GM21529 (cell line): ENCODE measurements at regions not wholly inside any gene's neighbourhood (a gene's known extent, or its start where the extent isn't known, plus 50 kb on each side); places are given as distances from the start of the nearest gene placed in this dataset.
"Not testable (repeated sequence)": the region's sequence is repeated elsewhere in the genome, so short reads cannot be mapped to it uniquely, and the experiment has no call there.

Source experiments
- ATAC-seq: cut with Tn5 transposase; IDR thresholded peaks from one replicate; pipeline ENCODE4 v1.9.1; 2021; ENCODE audit not compliant: unreplicated experiment

DNA sequence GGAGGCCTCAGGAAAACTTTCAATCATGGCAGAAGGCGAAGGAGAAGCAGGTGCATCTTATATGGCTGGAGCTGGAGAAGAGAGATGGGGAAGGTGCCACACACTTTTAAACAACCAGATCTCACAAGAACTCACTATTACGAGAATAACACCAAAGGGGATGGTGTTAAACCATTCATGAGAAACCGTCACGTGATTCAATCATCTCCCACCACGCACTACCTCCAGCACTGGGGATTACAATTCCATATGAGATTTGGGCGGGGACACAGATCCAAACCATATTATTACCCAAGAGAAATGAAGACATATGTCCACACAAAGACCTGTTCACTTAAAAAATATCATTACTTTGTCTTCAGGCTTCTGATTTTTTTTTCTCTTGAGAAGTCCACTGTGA is 518.5 kb downstream of the DCDC2C start:
- ATAC-seq: no peak

DNA sequence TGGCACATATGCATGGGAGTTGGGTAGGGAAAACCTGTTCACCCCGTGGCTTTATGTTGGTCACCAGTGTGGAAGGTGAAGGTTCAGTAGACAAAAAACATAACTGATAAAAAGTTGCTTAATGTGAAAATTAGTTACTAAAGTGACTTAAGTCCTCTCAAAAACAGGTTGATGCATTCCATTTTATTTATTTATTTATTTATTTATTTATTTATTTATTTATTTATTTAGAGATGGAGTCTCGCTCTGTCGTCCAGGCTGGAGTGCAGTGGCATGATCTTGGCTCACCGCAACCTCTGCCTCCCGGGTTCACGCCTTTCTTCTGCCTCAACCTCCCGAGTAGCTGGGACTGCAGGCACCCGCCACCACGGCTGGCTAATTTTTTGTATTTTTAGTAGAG is 541.0 kb downstream of the DCDC2C start:
- not testable (repeated sequence) for ATAC-seq

DNA sequence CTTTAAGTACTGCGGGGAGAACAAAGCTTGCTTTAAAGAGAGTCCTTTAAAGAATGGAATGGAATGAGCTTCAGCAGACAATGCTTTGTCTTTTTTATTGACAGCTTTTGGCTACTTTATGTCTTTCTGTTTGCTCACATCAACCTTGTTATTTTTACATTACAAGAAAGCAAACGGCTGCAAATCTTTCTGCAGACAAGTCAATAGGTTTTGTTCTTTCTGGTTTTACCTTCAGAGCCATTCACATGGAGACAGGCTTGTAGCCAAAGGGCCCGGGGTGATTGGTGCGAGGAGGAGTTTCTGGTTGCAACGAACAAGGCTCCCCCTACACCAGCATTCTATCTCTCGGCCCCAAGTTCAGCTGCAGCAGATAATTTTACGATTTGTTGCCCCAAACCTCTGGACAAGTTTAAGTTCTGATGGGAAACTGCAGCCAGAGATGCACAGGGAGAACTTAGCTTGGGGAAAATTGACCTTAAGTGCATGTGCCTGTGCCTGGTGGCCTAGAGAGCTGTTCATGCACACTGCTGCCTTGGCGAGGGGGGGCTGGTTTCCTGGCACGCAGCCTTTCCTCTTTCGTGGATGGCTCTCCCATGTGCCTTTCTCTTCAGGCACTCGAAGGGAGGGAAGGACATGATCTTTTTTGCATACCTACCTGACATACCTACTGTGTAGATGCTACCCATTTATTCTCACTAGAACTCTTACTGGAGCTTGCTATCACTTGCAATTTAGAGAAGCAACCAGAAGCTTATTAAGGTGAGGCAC is 543.2 kb downstream of the DCDC2C start:
- no peak for ATAC-seq

DNA sequence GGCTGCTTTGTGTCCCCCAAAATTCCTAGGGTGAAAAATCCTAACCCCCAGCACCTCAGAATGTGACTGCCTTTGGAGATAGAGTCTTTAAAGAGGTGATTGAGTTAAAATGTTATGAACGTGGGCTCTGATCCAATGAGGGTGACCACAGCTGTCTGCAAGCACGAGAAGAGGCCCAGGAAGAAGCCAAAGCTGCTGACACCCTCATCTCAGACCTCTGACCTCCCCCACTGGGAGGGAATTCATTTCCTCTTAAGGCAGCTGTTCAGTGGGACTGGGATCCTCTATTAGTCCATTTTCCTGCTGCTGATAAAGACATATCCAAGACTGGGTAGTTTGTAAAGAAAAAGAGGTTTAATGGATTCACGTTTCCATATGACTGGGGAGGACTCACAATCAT is 544.4 kb downstream of the DCDC2C start:
- no peak for ATAC-seq

DNA sequence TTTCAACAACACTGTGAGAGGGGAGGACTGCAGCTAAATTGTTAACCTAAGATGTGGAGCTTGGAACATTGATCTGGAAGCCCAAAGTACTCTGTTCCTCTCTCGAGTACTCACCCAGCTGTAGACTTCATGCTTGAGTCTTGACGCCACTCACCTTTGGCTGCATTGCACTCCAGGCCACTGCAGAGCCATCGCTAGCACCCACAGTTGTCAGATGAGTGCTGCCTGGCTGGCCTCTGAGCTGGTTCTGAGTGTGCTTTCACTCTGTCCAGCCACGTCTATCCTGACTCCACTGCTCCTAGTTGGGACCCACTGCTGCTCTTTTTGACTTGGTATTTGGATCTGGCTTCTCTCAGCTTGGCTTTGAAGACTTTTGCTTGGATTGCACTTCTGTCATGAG is 552.1 kb downstream of the DCDC2C start:
- no peak for ATAC-seq

DNA sequence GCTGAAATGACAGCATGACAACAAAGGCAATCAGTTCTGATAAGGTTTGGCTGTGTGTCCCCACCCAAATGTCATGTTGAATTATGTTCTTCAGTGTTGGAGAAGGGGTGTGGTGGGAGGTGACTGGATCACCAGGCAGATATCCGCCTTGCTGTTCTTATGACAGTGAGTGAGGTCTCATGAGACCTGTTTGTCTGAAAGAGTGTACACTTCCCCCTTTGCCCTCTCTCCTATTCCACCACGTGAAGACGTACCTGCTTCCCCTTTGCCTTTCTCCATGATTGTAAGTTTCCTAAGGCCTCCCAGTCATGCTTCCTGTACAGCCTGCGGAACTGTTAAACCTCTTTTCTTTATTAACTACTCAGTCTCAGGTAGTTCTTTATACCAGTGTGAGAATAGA is 553.0 kb downstream of the DCDC2C start:
- no peak for ATAC-seq

DNA sequence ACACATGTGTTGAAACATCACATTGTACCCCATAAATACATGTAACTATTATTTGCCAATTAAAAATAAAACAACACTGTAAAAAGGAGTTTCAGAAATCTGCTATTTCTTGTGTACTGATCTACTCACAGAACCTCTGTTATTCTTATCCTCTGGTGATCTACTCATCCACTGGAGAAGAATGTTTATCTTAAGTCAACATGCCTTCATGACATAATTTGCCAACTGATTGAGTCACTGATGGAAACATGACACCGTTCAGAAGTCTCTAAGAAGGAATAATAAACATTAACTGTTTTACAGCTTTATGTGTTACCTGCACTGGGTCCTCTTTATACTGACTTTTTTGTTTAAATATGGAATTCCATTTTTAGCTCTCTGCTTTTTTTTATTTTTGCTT is 555.2 kb downstream of the DCDC2C start:
- ATAC-seq: no peak

DNA sequence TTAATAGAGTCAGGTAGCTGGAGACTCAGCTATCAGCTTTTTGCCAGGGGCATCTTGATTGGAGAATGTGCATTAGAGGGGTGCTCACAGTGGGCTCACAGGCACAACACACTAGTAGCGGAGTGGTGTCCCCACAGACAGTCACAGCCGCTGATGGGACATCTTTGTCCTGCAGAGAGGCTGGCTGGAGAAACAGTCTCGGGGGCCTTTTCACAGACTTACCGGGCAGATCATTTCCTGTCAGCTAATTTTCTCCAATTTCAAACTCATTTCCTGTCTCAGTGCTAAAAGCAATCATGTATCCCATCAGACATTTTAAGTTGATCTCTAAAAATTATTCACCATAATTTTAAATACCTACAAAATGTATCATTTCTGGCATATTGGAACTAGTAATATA is 562.6 kb downstream of the DCDC2C start:
- no peak for ATAC-seq

DNA sequence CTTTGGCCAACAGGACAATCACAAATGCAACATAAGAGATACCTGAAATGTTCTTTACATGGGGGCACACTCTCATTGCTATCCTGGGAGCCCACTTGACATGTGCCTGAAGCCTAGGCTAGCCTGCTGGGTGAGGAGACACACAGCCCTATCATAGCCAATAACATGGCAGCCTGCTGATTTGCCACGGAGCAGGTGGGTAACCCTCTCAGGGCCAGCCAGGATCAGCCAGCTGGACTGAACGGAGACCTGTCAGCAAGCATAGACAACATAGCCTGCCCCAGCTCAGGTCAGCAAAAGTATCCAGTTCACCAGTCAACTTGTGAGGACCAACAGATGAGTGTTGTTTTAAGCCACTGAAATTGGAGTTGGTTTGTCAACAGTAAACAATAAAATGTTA is 566.5 kb downstream of the DCDC2C start:
- ATAC-seq: no peak

DNA sequence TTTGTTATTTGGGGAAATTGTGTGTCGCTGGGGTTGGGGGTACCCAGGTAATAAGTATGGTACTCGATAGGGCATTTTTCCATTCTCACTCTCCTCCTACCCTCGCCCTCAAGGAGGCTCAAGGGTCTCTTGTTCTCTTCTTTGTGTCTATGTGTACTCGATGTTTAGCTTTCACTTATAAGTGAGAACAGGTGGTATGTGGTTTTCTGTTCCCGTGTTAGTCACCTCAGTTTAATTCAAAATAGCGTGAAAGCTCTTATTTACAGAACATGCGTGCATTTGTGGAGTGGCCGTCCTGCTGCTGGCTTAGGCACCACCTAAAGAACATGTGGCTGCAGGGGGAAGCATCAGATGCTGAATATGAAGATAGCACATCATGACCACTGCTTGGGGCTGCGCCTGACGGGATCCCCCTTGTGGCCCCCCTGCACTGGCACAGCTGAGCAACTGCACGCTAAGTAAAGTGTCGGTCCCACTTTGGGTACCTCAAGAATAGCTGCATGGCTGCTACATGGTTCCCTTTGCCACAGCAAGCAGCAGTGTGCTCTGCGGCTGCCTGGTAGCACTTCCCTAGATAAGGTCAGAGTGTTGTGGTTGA is 569.0 kb downstream of the DCDC2C start:
- ATAC-seq: no peak

DNA sequence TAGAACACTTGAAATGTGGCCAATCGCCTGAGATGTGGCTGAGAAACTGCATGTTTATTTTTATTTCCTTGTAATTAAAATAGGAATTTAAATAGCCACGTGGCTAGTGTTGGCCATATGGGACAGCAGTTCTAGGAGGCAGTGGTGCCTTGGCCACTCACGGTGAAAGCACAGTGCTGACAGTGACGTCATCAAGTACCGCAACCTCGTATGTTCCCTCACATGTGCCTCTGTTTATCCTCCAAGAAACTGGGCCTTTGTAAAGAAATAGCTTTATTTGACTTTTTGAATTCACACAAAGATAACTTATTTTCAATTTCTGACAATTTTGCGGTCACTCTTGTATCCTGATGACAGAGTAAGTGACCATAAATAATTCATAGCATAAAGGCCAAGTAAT is 575.0 kb downstream of the DCDC2C start:
- no peak for ATAC-seq

DNA sequence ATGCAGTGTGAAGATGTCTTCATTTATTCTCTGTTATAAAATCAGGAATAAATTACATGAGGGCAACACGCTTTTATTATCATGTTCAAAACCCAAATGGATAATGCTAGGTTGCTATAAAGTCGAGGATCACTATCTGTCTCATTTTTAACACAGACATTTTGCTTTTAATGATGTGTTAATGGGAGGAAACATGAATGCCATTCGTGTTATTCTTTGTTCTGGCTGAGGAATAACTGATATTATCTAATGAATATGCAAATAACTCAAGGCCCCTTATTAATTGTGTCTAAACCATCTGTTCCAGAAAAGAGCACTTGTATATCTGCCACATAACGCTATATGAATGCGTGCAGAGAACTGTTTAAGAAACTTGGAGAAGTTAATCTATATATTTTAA is 576.1 kb downstream of the DCDC2C start:
- ATAC-seq: no peak

DNA sequence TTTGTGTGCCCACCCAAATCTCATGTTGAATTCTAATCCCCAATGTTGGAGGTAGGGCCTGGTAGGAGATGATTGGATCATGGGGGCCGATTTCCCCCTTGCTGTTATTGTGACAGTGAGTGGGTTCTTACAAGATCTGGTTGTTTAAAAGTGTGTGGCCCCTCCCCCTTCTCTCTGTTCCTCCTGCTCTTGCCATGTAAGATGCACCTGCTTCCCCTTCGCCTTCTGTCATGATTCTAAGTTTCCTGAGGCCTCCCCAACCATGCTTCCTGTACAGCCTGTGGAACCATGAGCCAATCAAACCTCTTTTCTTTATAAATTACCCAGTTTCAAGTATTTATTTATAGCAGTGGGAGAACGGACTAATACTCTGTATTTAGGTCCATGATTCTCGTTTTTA is 588.1 kb downstream of the DCDC2C start:
- ATAC-seq: no peak

DNA sequence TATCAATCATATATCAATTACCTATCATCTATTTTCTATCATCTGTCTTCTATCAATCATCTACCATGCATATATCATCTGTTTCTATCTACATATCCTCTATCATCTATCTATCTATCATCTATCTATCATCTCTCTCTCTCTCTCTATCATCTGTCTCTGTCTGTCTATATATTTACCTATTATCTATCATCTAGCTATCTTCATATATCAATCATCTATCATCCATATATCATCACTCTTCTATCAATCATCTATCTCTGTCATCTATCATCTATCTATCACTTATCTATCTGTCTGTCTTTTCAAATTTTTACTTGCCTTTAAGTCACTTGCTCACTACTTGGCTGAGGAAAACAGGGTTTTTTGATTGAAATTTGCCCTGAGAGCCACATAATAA is 592.3 kb downstream of the DCDC2C start:
- no peak for ATAC-seq

DNA sequence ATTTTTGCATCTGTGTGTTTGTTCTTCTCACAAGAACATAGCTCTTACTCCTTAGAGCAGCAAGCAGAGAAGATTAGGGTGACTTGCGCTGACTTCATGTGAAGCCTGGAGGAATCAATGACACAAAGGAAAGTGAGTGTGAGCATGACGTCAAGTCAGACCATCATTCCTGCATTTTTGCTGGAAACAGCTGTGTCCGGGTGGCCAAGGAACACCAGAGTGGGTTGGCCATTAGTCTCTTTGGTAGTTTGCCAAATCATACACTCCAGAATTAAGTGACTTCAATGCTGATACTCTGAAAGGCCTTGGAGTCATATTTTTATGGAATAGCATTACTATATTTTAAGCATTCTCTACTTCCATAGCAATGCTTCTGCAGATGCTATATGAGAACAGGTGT is 597.2 kb downstream of the DCDC2C start:
- ATAC-seq: no peak

DNA sequence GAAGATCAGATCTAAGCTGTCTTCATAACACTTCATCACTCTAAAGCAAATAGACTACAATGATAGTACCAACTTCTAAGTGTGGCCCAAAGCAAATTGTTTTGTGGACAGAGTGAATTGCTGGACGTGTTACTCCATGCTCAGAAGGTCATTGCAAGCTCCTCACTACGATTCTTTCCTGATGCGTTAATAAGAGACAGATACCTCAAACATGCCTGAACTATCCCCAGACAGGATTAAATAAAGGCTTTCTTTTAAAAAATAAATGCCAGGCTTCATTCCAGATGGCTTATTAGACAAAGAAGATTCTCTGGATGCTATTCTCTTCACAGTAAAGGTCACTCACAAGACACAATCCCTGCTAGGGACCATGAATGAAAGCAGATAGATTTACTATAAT is 621.2 kb downstream of the DCDC2C start:
- ATAC-seq: no peak

DNA sequence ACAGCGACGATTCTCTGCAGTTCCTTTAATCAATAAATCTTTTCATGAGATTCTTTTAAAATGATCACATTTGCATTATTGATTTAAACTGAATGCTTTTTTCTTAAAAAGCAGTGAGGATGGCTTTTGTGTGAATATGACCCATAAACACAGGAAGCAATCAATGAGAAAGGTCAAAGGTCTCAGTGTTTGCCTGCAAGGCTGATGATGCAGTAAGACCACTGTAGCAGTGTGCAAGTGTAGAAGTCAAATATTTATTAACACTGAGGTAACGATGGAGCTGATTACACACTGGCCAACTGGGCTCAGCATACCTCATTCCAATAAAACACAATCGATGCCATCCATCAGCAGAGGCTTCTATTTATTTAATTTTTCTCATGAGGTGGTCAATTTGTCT is 633.5 kb downstream of the DCDC2C start:
- ATAC-seq: no peak

DNA sequence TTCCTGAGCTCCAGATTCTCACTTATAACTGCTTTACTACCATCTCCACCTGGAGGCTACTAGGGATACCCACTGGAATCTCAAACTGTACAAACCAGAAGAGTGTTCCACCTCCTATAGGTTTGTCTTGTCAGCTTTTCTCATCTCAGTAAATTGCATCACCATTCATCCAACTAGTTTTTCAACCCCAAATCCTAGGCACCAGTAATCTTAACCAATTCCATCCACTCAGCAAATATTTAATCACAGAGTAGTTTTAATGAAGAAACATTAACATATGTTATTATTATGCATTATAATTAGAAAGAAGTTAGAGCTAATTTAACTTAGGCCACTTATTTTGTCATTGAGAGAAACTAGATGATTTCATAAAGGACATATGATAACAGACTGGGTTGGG is 635.0 kb downstream of the DCDC2C start:
- no peak for ATAC-seq

DNA sequence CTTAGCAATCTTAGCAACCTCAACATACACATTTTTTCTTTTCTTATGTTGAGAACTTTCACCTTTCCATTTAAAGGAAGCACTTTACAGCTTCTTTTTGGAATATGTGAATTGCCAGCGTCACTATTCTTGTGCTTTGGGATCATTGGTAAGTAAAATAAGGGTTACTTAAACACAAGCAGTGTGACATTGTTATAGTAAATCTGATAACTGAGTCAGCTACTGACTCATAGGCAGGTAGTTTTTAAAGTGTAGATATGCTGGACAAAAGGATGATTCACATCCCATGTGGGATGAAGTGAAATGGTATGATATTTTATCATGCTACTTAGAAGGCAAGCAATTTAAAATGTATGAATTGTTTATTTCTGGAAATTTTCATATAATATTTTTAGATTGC is 637.2 kb downstream of the DCDC2C start:
- ATAC-seq: no peak

DNA sequence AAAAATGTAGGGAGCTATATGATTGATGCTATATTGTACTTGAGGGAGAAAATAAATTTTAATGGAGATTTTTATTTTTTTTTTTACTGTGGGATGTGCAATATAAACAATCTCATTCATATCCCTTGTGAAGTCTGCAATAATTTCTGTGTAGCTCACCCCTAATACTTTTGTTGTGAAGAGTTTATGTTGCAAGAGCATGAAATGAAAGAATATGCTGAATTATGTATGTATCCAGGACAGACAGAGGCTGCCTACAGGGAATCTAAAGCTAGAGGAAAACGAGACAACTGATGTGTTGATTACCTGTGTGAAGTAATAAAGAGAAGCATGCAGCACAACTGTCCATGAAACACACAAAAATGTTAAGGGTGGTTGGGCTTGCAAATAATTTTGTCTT is 643.3 kb downstream of the DCDC2C start:
- no peak for ATAC-seq

DNA sequence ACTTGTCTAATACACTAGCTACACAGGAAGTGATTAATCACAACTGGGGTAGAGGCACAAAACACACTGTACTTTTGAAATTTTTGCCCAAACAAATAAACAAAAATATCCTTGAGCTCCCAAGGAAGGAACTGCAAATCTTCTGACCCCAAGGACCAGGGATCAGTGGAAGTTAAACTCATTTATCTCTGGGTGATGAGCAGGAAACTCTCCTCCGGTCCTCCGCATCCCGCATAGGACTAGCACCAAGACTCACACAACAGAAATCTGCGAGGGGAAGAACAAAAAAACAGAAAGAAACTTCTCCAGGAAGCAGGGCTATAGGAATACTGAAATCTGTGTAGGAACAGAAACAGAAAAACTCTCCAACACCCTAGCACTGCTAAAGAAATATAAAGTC is 650.3 kb downstream of the DCDC2C start:
- no peak for ATAC-seq

DNA sequence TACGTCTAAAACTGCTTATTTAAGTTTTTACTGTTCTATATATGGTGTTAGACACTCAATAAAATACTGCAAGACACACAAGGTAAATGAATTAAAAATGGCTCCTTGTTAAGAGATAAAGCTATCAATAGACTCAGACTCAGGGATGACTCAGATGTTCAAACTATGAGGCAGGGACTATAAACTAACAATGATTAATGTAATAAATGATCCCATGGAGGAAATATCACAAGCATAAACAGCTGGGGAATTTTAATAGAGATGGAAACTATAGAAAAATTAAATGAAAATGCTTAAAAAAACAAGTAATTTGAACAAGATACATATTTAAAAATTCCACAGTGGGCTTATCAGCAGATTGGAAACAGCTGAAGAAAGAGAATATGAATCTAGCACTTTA is 650.8 kb downstream of the DCDC2C start:
- ATAC-seq: no peak

DNA sequence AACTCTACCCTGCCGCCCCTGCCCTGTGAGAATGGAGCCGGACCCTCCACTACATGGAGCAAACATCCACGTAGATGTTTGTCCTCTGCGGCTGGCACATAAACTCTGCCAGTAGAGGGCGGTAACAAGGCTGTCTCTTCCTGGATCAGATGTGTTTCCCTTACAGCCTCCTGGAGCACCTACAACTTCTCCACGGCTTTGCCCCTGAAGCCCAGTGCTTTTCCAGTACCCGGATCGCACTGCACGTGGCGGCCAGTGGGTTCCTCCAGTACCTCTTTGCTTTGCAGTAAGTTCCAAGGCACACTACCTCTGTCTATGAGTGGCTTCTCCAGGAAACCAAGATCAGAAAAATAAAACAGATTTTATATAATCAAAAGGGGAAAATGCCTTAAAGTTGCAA is 651.3 kb downstream of the DCDC2C start:
- ATAC-seq: no peak
